Keratinocyte (primary cell): ENCODE measurements at regions not wholly inside any gene's neighbourhood (a gene's known extent, or its start where the extent isn't known, plus 50 kb on each side); places are given as distances from the start of the nearest gene placed in this dataset.

Source experiments
- CTCF ChIP-seq, 3 experiments: IDR thresholded peaks in 1 of 3; conservative IDR thresholded peaks in 1 of 3; optimal IDR thresholded peaks in 1 of 3; 2 replicates in 2 of 3; 3 replicates in 1 of 3; pipeline versions ENCODE3 to v1.5.1; 2011; ENCODE audit warnings: low read length in 3 of 3, mild to moderate bottlenecking in 3 of 3, moderate library complexity in 2 of 3, control low read depth in 1 of 3, inconsistent platforms in 1 of 3; ENCODE audit not compliant: insufficient read depth in 2 of 3; ENCODE audit errors: extremely low read depth in 1 of 3
- EZH2 ChIP-seq: IDR thresholded peaks from one replicate; pipeline ENCODE4 v1.6.1; 2012; ENCODE audit warnings: inconsistent platforms, mild to moderate bottlenecking, low read length, moderate library complexity

- TF ChIP-seq CTCF (optimal IDR thresholded peaks at IDR 0.05 in 1 of 3, IDR thresholded peaks at IDR 0.05 in 1 of 3, conservative IDR thresholded peaks at IDR 0.05 in 1 of 3; ENCODE audit: extremely low read depth in 1 of 3, insufficient read depth in 2 of 3, low read length in 3 of 3) = no peak
- TF ChIP-seq EZH2 = no peak
These were observed 93.4 kb upstream of the SHOX start for GRCh38 chrX:537151-537550.
